NCI-H1694 treated with DMSO at 0.1 percent for 48 hours (cell line): ENCODE measurements at regions not wholly inside any gene's neighbourhood (a gene's known extent, or its start where the extent isn't known, plus 50 kb on each side); places are given as distances from the start of the nearest gene placed in this dataset.
"Not testable (repeated sequence)": the region's sequence is repeated elsewhere in the genome, so short reads cannot be mapped to it uniquely, and the experiment has no call there.

Source experiments
- DNase-seq: peaks from one replicate; lab custom pipeline; 2025; lab: John Stamatoyannopoulos, UW

- not testable (repeated sequence) for DNase-seq
Measured at GRCh38 chr4:102210806-102211205, 134.5 kb downstream of the SLC39A8 start.

- not testable (repeated sequence) for DNase-seq
Measured at GRCh38 chr4:102204634-102205033, 140.6 kb downstream of the SLC39A8 start.

GRCh38 chr4:102196221-102196620 lies 149.1 kb downstream of the SLC39A8 start:
- DNase-seq: no peak

GRCh38 chr4:102193145-102193544 lies 152.1 kb downstream of the SLC39A8 start:
- no peak for DNase-seq

GRCh38 chr4:102180046-102180445 lies 165.2 kb downstream of the SLC39A8 start:
- no peak for DNase-seq

- DNase-seq: no peak
Measured at GRCh38 chr4:102174719-102175189, 170.5 kb downstream of the SLC39A8 start.

GRCh38 chr4:102172341-102172740 lies 172.9 kb downstream of the SLC39A8 start:
- DNase-seq: no peak

- DNase-seq: no peak
Measured at GRCh38 chr4:102170910-102171309, 174.4 kb downstream of the SLC39A8 start.

- DNase-seq: peak; percentile 97
Measured at GRCh38 chr4:102169345-102169744, 175.9 kb downstream of the SLC39A8 start.

GRCh38 chr4:102168580-102168979 lies 176.7 kb downstream of the SLC39A8 start:
- peak; percentile 96 for DNase-seq

GRCh38 chr4:102165584-102165983 lies 179.7 kb downstream of the SLC39A8 start:
- DNase-seq: no peak

GRCh38 chr4:102163404-102164140 lies 181.7 kb downstream of the SLC39A8 start:
- DNase-seq: no peak

- no peak for DNase-seq
Measured at GRCh38 chr4:102157984-102158383, 187.3 kb downstream of the SLC39A8 start.

GRCh38 chr4:102153391-102153790 lies 191.9 kb downstream of the SLC39A8 start:
- DNase-seq: no peak

GRCh38 chr4:102151696-102152095 lies 193.6 kb downstream of the SLC39A8 start:
- no peak for DNase-seq

- no peak for DNase-seq
Measured at GRCh38 chr4:102143433-102143832, 201.8 kb downstream of the SLC39A8 start.

- no peak for DNase-seq
Measured at GRCh38 chr4:102141842-102142241, 203.4 kb downstream of the SLC39A8 start.

GRCh38 chr4:102139932-102140331 lies 205.3 kb downstream of the SLC39A8 start:
- DNase-seq: no peak

GRCh38 chr4:102139132-102139573 lies 206.1 kb downstream of the SLC39A8 start:
- DNase-seq: no peak

- no peak for DNase-seq
Measured at GRCh38 chr4:102137217-102137616, 208.1 kb downstream of the SLC39A8 start.

- DNase-seq: no peak
Measured at GRCh38 chr4:102129810-102130209, 215.5 kb downstream of the SLC39A8 start.
